ENCODE measurements at regions not wholly inside any gene's neighbourhood (a gene's known extent, or its start where the extent isn't known, plus 50 kb on each side); places are given as distances from the start of the nearest gene placed in this dataset.

DNA sequence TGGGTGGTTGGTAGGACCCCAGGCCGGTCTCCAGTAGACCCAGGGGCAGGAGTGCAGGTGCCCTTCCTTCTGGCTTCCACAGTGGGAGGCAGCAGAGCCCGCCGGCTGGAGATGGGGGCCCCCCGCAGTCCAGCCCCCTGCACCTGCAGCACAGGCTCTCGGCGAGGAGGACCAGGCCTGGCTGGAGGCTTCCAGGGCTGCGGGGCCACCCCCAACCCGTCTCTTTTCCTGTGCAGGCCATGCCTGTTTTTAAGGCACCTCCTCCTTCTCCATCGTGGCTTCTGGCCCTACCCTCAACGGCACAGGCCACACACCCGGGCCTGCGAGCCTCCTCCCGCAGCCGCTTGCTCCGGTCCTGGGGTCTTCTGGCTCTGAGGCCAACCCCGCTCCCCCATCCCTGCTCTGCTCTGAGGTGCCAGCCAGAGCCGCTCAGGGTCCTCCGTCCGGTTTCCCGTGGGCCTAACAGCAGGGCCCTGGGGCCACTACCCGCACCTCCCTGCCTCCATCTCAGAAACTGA is 77.2 kb upstream of the ANKRD10 start:
- TF ChIP-seq, protein P1, sequence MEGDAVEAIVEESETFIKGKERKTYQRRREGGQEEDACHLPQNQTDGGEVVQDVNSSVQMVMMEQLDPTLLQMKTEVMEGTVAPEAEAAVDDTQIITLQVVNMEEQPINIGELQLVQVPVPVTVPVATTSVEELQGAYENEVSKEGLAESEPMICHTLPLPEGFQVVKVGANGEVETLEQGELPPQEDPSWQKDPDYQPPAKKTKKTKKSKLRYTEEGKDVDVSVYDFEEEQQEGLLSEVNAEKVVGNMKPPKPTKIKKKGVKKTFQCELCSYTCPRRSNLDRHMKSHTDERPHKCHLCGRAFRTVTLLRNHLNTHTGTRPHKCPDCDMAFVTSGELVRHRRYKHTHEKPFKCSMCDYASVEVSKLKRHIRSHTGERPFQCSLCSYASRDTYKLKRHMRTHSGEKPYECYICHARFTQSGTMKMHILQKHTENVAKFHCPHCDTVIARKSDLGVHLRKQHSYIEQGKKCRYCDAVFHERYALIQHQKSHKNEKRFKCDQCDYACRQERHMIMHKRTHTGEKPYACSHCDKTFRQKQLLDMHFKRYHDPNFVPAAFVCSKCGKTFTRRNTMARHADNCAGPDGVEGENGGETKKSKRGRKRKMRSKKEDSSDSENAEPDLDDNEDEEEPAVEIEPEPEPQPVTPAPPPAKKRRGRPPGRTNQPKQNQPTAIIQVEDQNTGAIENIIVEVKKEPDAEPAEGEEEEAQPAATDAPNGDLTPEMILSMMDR (IDR thresholded peaks at IDR 0.05): no peak
- TF ChIP-seq EP300 (IDR thresholded peaks at IDR 0.05): no peak
- TF ChIP-seq POLR2A (IDR thresholded peaks at IDR 0.05): no peak
- no peak for TF ChIP-seq POLR2AphosphoS5 (IDR thresholded peaks at IDR 0.05)

Measured in gastroesophageal sphincter (tissue), 3 donors.